Cerebellar cortex (tissue), 1 donor: ENCODE measurements at regions not wholly inside any gene's neighbourhood (a gene's known extent, or its start where the extent isn't known, plus 50 kb on each side); places are given as distances from the start of the nearest gene placed in this dataset.
"Not testable (repeated sequence)": the region's sequence is repeated elsewhere in the genome, so short reads cannot be mapped to it uniquely, and the experiment has no call there.

Source experiments
- DNase-seq: peaks from one replicate; pipeline ENCODE4 v3.0.0-alpha.2; 2015; ENCODE audit warnings: low spot score

DNA sequence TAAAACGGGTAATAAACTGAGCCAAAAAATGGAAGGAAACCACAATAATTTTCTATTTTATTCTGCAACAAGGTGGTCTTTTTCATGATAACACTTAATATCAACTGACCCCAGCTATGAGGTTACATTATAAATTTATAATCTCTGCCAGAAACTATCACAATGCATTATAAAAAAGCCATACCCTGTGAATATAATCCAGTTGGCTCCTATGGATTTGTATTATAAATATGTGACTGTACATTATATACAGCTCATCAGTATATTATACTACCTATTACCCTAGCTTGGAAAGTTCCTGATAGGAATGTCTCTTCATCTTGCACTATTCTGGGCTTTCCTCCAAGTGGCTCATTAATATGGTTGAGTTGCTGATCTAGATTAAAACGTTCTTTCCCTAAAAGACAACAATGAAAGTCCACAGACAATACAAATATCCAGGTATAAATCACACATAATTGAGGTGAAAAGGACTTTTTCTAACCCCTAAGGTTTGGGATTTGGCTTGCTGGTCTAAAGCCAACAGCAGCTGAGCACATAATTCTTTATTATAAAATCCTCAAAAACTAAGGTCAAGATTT is 487.7 kb downstream of the TTLL7 start:
- DNase-seq = no peak

DNA sequence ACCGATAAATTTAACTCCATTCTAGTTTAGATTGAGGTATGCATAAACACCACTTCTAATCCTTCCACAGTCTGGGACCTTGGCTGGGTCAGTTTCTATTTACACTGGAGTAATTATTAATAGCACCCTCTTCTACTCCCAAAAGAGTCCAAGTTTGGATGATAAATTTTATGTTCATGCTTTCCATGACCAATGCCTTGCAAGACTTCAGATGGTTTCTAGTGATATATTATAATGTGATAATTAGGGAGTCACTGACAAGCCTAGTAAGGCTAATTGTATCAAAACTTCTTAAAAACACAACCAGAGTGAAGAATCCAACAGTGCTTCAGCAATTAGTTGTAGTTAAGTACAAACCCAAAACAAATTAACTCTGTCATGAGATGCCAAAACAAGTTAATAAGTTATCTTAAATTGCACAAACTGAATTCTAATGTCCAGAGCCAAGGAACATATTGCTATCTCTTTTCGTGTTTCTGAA is 489.6 kb downstream of the TTLL7 start:
- no peak for DNase-seq

GRCh38 chr1:83508485-83509151 is 490.3 kb downstream of the TTLL7 start:
- DNase-seq = no peak

GRCh38 chr1:83505148-83505547 is 493.8 kb downstream of the TTLL7 start:
- no peak for DNase-seq

GRCh38 chr1:83503153-83503552 is 495.8 kb downstream of the TTLL7 start:
- no peak for DNase-seq

DNA sequence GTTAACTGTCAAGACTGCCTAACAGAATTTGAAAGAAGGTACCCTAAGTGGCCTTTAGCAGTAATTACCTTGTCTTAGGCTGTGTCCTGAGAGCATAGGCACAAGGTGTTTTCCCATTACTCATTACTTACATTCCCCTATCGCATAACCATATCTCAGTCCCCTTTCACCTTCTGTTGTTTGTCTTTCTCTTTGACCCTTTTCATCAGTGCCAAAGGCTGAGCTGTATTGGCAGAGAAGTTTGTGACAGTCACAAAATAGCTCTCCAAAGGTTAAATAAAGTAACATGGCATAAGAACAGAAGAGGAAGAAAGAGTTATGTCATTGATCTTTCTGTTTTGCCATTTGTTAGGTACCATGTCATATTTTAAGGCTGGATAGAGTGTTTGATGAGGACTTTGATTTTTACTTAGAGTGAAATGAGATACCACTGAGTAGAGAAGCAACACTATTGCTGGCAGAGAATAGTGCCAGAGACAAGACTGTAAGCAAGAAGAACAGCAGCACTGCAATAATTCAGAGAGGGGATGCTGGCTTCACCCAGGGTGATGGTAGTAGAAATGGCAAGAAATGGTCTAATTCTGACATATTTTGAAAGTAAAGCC is 497.8 kb downstream of the TTLL7 start:
- DNase-seq = no peak

- DNase-seq = no peak
Observed at GRCh38 chr1:83500531-83500930, 498.4 kb downstream of the TTLL7 start.

GRCh38 chr1:83499998-83500397 is 498.9 kb downstream of the TTLL7 start:
- DNase-seq = no peak

DNA sequence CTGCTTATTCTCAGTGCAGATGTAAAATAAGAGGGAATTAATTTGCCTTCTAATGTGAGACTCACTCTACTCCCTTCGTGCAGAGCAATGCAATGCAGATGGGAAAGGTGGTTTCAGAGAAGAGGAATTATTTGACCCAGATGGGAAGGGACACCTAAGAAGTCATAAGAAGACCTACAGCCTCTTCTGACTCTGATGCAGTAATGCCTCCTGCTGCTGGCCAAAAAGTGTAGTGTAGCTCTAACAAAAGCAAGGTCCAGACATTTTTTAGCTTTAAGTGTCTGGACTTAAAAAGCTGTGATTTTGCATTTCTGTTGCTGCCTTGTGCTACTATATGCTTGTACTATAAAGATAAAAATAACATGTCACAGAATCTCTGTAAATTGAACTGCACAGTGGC is 501.4 kb downstream of the TTLL7 start:
- DNase-seq = no peak

DNA sequence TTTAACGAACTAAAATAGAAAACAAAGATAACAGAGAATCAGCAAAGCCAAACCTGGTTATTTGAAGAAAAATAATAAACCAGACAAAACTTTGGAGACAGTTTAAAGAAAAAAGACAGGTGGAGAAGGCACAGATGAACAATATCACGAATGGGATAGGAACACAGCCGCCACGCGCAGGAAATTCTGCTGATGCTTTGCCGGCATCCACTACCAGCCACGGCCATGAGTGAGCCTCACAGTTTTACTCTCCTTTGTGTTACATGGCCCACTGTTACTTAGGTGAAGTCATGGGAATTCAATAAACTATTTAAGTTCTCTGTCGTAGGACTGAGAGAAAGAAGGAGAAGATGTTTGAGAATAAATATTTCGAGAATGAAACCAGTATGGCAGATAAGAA is 503.4 kb downstream of the TTLL7 start:
- DNase-seq = no peak

DNA sequence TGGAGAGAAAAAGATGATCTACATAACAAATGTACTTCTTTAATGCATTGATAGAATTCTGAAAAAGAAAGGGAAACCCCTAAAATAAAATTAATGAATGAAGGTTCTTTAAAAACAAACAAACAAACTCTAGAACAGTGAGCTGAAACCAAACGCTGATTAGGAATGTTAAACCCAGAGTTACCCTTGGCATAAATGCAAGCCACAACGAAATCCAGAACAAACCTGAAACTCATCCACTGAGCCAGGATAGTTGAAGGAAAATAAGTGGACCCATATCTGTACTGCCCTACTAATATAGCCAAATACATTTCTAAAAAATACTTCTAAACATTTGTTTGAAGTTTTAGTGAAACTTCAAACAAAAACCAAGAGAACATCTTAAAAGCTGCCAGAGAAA is 505.3 kb downstream of the TTLL7 start:
- DNase-seq = no peak

DNA sequence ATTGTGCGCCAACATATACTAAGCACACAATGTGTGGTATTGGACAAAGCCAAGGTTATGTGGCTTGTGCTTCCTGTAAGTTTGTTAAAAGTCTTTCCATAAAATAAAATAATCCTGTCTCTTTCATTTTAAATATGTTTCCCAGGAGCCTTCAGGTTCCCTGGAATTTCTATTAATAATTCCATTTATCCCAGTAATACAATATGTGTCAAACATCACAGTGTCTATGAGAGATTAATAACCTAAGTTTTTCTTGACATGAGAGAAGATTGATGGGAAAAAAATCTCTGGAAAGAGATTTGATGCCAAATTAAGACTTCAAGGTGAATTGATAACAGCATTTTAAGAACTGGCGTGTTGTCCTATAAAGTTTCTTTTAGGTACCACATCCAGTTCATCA is 507.0 kb downstream of the TTLL7 start:
- DNase-seq = no peak

DNA sequence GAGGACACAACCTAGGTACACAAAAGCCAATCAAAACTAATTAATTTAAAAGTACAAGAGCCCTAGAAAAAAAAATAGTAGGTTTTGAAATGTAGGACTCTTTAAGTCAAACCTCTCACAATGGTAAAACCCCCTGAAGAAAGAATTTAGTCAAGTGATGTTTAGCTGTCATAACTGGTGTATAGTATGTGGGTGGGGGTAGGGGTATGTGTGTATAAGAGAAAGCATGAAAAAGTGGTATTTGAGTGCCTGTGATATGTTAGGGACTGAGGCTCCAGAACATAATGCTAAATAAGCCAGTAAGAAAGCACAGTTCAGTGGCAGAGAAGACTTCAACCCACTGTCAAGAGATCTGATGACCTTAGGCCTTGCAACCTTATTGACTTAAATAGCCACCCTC is 507.9 kb downstream of the TTLL7 start:
- DNase-seq = no peak

DNA sequence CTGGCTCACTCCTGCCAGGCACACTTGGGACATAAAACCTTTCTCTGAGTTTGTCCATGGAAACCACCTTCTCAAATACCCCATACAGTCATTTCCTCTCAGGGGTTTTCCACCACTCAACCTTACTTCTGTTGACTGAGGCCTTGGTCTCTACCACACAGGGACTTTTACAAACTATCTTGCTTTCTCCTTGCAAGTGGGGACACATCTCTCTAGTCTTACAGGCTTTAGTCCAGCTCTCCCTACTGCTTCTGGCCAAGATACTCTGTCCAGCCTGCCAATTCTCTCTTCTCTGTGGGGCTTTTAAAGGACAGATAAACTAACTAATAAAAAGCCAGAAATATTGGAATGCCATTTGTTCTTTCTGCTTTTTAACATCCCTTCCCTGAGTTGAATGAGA is 510.8 kb downstream of the TTLL7 start:
- not testable (repeated sequence) for DNase-seq

GRCh38 chr1:83487460-83487859 is 511.5 kb downstream of the TTLL7 start:
- DNase-seq = not testable (repeated sequence)

DNA sequence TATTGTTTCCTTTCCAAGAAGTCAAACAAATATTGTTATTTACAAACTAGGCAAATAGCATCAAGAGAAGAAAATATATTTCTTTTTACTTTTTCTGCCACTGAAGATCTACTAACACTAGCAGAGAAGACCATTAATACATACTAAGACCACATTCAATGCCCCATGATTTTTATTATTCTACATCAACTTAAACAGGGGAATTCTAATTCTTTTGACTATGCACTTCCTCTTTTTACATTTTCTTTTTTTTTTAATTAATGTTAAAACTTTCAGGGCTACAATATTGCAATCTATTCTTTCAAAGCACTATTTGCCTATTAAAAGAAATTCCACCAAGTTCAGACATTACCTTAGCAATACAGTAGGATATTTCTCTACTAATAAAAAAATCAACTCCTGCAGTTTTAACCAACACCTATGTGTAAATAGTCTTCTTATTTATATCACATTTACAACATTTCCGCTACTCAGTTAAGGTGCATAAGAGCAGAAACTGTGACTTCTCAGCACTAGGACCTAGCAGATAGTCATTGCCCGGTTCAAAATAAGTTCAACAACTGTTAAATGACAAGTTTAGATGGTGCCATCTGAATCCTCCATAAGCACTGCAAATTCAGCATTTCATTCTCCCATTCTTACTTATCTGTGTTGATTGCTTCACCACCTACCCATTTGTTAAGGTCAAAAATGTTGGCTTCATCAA is 513.5 kb downstream of the TTLL7 start:
- not testable (repeated sequence) for DNase-seq

GRCh38 chr1:83481284-83481683 is 517.6 kb downstream of the TTLL7 start:
- DNase-seq = not testable (repeated sequence)

- DNase-seq = not testable (repeated sequence)
Observed at GRCh38 chr1:83479591-83480239, 519.2 kb downstream of the TTLL7 start.

- DNase-seq = not testable (repeated sequence)
Observed at GRCh38 chr1:83478127-83478526, 520.8 kb downstream of the TTLL7 start.

DNA sequence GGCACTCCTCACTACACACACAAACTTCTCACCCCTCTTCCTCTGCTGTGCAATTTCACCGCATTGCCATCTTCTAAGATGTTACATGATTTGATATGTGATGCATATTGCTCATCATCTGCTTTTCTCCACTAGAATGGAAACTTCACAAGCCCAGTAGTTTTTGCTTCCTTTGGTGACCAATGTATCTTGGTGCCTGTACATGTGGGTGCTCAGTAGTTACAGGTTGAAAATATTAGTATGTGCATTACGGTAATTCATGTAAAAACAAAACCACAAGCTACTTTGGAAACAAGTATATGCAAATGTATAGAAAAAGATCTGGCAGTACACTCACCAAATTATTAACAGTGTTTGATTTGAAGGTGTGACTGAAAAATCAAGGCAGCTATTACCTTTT is 522.4 kb downstream of the TTLL7 start:
- not testable (repeated sequence) for DNase-seq

- not testable (repeated sequence) for DNase-seq
Observed at GRCh38 chr1:83474946-83475345, 524.0 kb downstream of the TTLL7 start.

GRCh38 chr1:83473986-83474385 is 524.9 kb downstream of the TTLL7 start:
- not testable (repeated sequence) for DNase-seq
